MG63 (cell line): ENCODE measurements at regions not wholly inside any gene's neighbourhood (a gene's known extent, or its start where the extent isn't known, plus 50 kb on each side); places are given as distances from the start of the nearest gene placed in this dataset.

Source experiments
- DNase-seq: peaks from one replicate; pipeline ENCODE4 v3.0.0-alpha.2; 2020
- H3K27me3 ChIP-seq: fragments of 250-450 bp; sonication (Bioruptor Pico); 2 replicates; pipeline ENCODE4 v1.5.1; 2020; ENCODE audit warnings: mild to moderate bottlenecking, moderate library complexity
- H3K36me3 ChIP-seq: fragments of 250-450 bp; sonication (Bioruptor Pico); 2 replicates; pipeline ENCODE4 v1.5.1; 2020; ENCODE audit warnings: mild to moderate bottlenecking, moderate library complexity
- H3K4me3 ChIP-seq: fragments of 250-450 bp; sonication (Bioruptor Pico); 2 replicates; pipeline ENCODE4 v1.5.1; 2020; ENCODE audit warnings: mild to moderate bottlenecking, moderate library complexity
- H3K9me3 ChIP-seq: fragments of 250-450 bp; sonication (Bioruptor Pico); 2 replicates; pipeline ENCODE4 v1.5.1; 2020; ENCODE audit warnings: mild to moderate bottlenecking, moderate library complexity

DNA sequence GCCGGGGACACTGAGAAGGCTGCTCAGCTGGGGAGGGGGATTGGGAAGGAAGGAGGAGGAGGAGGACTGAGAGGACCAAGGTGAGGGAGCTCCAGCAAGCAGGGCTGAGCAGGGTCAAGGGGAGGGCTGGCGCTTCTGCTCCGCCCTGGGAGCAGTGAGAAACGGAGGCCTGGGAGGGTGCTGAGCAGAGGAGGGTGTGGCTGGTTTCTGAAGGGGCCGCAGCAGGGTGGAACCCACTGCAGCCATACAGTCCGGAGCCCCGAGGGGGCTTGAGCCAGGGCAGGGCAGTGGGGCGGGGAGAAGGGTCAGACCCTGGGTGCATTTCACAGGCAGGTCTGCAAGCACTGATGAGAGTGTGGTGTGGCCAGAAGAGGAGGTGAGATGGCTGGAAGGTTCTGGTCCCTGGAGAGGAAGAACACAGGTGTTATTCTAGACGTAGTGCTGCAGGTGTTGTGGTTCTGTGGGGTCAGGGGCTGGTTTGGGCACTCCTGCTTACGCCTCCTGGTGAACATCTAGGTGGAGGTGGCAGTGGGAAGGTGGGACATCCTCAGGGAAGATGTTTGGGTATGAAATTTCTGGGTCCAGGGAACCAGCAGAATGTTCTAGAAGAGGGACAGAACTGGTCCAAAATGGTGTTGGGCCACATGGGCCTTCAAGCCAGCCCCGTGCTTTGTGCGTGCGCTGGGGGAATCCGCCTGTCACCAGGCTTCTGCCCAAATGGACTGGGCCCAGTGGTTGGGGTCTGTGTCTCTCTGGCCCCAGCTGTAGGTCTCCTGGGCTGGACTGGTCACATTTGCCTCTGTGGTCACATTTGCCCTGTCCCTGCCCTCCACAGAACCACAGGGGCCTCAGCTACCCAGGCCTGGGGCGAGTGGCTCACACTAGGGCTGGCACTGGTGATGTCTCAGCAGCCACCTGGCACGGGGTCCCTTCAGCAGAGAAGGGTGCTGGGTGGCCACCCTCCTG is 714.7 kb downstream of the BRD1 start:
- Histone ChIP-seq H3K9me3 (no peaks in the 10 kb centered on the region), H3K27me3 (no peaks in the 10 kb centered on the region; the same call in 1 of the 2 replicates), H3K4me3 (no peak overlapping the region), H3K36me3 (no peaks in the 10 kb centered on the region)
- DNase-seq: no peak

DNA sequence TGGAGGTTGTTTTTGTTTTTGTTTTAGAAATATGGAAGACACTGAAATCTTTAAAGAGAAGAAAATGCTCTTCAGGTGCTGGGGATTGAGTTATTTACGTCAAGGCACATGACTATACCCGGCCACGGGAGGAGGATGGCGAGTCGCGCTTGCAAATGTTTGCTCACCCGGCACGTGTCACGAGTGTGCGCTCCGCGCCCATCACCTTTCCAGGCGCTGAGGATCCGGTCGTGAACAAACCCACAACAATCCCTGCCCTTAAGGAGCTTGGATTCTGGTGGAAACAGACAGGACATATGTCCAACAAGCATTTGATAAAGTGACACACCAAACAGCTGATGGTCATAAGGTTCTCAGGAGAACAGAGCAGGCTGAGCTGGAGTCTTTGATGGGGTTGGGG is 715.5 kb downstream of the BRD1 start:
- Histone ChIP-seq H3K9me3 (no peaks in the 10 kb centered on the region), H3K36me3 (no peaks in the 10 kb centered on the region), H3K4me3 (no peak overlapping the region), H3K27me3 (no peaks in the 10 kb centered on the region; the same call in 1 of the 2 replicates)
- no peak for DNase-seq

DNA sequence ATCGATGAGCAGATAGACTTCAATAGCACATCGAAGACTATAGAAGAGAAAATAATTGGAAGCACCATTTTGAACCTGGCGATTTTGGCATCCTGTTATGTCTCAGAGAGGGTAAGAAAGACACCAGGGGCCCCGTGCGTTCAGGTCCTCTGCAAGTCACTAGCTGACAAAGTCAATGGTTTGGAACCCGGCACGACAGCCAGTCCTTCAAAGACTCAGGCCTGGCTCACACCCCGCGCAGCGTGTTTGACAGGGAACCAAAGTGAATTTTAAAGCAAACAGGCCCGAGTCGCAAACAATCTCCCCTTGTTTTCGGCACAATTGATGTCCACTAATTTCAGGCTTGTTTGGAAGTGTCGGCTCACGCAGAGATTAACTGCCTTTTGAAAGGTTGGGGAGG is 716.6 kb downstream of the BRD1 start:
- H3K4me3 ChIP-seq: no peak overlapping the region
- no peaks in the 10 kb centered on the region; the same call in 1 of the 2 replicates for H3K27me3 ChIP-seq
- DNase-seq: no peak
- no peaks in the 10 kb centered on the region for H3K9me3 ChIP-seq
- no peaks in the 10 kb centered on the region for H3K36me3 ChIP-seq

DNA sequence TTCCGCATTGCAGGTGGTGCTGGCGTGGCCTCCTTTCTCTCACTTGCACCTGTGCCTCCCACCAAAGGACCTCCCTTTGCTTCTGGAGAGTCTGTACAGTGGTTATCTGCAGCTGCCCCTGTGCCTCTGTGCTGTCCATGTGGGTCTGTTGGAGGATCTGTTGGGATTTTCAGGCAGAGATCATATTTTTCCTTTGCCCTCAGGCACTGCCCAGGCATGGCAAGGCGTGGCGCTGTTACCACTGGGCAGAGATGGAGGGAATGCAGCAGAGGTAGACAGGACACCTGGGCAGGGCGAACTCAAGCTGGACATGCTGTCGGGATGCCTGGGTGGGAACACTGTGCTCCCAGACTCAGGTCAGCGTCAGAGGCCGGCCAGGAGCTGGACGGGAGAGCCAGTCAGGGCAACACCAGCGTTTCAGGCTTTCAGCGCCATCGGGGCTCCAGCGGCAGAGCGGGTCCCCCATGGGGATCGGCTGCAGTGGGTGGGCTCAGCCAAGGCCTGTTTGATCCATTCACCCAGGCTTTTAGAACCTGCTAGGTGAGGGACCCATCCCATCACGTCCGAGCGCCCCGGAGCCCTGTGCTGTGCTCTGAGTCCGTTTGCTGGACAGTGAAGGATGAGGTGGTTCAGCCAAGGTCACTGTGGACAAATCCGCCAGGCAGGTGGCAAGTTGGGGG is 718.9 kb downstream of the BRD1 start:
- Histone ChIP-seq H3K4me3 (no peak overlapping the region), H3K27me3 (peaks cover 3% of the 10 kb centered on the region; the same call in 1 of the 2 replicates), H3K9me3 (no peaks in the 10 kb centered on the region), H3K36me3 (no peaks in the 10 kb centered on the region)
- no peak for DNase-seq

DNA sequence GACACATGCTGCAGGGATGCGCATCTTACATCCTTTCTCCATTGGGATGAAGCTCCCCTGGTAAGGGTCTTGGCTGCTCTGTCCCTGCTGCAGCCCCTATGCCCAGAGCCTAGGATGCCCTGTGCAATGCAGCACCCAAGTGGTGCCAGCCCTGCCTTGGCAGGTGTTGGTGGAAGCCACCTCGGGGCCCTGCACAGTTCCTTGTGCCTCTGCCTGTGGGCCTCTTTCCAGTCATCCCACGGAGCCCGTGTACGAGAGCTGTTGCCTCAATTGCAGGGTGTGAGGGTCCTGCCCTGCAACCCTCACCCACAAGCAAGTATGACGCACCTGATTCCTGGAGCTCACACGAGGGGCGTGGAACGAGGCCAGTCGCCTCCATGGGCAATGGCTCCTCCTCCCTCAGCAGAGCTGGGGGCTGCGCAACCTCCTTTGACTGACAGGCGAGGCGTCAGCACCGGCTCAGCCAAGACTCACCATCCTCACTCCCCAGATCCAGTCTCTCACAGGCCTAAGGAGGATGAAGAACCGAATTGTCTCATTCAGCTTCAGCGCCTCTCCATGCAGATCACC is 719.6 kb downstream of the BRD1 start:
- H3K36me3 ChIP-seq: no peaks in the 10 kb centered on the region
- H3K9me3 ChIP-seq: no peaks in the 10 kb centered on the region
- no peak for DNase-seq
- H3K27me3 ChIP-seq: peaks cover 3% of the 10 kb centered on the region; the same call in 1 of the 2 replicates
- no peak overlapping the region for H3K4me3 ChIP-seq

DNA sequence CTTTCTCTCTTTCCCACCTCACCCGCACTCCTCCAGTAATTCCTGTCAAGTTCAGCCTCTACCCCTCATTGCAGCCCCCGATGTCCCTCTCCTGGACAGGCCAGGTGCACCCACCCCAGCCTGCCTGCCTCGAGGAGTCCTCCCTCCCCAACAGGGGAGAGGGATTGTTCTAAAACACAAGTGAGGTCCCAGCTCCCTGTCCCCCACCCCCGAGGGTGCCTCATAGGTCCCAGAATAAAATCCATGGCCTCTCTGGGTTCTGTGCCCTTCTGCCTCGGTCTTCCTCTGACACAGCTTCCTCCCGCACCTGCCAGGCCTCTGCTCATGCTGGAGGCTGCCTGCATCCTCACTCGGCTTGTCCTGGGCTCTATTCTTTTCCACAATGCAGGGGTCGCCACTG is 720.1 kb downstream of the BRD1 start:
- Histone ChIP-seq H3K36me3 (no peaks in the 10 kb centered on the region), H3K9me3 (no peaks in the 10 kb centered on the region), H3K27me3 (peaks cover 3% of the 10 kb centered on the region; the same call in 1 of the 2 replicates), H3K4me3 (no peak overlapping the region)
- no peak for DNase-seq

DNA sequence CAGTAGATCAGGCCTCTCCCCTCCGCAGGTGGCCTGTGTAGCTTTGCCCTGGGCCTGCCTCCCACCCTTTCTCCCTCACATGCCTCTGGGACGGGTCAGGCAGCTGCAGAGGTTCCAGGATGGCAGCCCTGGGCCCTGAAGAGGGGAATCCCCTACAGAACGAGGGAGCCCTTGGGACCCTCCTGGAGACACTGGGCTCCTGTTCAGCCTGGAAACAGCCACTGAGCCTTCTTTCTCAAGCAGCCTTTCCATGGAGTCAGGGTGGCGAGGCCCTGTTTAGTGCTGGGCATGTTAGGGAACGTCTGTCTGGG is 720.9 kb downstream of the BRD1 start:
- Histone ChIP-seq H3K27me3 (peaks cover 3% of the 10 kb centered on the region; the same call in 1 of the 2 replicates), H3K9me3 (no peaks in the 10 kb centered on the region), H3K36me3 (no peaks in the 10 kb centered on the region), H3K4me3 (no peak overlapping the region)
- no peak for DNase-seq

DNA sequence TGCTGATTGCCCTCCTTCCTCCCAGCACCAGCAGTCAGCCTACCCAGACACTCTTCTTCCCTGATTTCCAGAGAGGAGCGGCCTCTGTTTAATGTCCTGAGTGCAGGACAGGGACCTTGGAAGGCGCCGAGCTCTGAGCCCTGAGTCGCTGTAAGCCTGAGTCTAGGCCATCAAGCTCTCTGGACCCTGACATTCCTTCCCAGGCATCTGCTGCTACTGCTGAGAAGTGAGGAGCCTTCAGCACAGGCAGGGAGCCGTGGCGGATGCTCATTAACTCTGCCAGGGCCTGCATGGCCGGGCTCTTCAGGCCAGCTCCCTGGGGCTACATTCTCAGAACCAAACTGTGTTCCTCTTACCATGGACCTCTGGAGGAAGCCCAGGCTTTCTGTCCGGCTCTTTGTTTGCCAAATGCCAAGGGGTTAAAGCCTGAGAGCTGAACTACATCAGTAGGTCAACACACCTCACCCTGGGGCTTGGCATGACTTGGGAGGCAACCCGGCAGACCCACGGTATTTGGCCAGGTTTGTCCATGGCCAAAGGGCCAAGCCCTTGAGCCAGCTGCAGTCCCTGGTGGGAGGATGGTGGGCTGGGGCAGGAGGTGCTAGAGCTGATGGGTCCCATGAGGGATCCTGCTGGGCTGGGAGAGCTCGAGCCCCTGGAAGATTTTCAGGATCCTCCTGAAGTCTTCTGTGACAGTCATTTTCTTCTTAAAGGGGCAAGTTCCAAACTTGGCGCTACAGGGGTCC is 721.4 kb downstream of the BRD1 start:
- DNase-seq: no peak
- H3K4me3 ChIP-seq: no peak overlapping the region
- H3K9me3 ChIP-seq: no peaks in the 10 kb centered on the region

DNA sequence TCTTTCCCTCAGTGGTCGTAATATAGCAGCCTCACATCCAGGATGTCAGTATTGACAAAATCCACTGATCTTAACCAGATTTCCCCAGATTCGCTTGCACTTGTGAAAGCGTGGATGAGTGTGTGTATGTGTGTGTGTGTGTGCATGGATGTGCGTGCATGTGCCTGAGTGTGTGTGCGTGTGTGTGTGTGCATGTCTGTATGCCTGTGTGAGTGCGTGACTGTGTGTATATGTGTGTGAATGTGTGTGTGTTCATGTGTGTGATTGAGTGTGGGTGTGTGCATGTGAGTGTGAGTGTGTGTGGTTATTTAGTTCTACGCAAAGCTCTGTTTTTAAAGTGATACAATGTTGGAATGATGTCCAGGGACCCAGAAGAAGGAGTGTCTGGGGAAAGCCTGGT is 723.2 kb downstream of the BRD1 start:
- Histone ChIP-seq H3K4me3 (no peak overlapping the region), H3K27me3 (0 out of 2 replicates have a peak, but pooled peaks cover 3% of the 10 kb centered on the region), H3K9me3 (no peaks in the 10 kb centered on the region), H3K36me3 (no peaks in the 10 kb centered on the region)
- DNase-seq: no peak

More for the DNA sequence above, 721.4 kb downstream of the BRD1 start:
- Histone ChIP-seq H3K36me3 (no peaks in the 10 kb centered on the region), H3K27me3 (0 out of 2 replicates have a peak, but pooled peaks cover 3% of the 10 kb centered on the region)

DNA sequence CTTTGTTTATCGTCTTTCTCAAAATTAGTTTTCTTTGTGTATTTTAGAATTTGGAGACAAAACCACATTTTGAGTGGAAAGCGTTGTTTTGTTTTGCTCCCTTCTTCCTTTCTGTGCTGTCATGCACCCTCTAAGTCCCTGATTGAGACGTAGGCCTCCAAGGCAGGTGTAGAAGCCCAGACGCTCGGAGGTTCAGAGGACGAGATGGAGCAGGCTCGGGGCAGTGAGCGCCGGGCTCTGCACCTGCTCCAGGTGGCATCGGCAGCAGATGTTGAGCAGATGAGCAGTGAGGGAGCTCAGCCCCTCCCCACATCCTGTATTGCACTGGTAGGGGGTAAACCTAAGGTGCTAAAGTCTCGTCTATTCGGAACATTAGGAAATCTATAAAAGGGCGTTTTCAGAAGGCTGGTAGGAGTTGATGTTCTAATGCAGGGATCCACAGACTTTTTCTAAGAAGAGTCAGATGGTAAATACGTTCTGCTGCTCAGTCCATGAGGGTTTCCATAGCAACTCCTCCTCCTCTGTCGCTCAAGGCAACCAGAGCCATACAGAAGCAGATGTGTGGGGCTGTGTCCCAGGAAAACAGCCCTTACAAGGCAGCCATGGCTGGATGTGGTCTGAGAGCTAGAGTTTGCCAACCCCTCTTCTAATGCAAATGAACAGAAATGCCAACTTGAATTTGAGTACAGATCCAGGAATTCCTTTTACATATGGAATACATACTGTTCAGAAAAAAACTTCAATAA is 724.2 kb downstream of the BRD1 start:
- Histone ChIP-seq H3K27me3 (0 out of 2 replicates have a peak, but pooled peaks cover 3% of the 10 kb centered on the region), H3K36me3 (no peaks in the 10 kb centered on the region), H3K9me3 (no peaks in the 10 kb centered on the region), H3K4me3 (no peak overlapping the region)
- DNase-seq: no peak

DNA sequence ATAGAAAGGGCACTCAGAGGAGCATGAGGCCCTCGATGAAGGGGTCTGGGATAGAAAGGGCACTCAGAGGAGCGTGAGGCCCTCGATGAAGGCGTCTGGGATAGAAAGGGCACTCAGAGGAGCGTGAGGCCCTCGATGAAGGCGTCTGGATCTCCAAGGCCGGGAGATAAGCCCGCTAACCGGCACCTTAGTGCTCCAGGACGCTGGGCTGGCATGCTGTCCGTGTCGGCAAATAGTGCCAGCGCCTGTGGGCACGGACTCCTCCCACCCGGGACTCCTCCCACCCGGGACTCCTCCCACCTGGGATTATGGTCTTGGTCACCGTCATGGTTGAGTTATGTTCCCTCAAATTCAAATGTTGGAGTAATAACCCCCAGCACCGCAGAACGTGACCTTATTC is 725.3 kb downstream of the BRD1 start:
- Histone ChIP-seq H3K4me3 (no peak overlapping the region), H3K9me3 (no peaks in the 10 kb centered on the region), H3K27me3 (0 out of 2 replicates have a peak, but pooled peaks cover 3% of the 10 kb centered on the region), H3K36me3 (no peaks in the 10 kb centered on the region)
- no peak for DNase-seq

DNA sequence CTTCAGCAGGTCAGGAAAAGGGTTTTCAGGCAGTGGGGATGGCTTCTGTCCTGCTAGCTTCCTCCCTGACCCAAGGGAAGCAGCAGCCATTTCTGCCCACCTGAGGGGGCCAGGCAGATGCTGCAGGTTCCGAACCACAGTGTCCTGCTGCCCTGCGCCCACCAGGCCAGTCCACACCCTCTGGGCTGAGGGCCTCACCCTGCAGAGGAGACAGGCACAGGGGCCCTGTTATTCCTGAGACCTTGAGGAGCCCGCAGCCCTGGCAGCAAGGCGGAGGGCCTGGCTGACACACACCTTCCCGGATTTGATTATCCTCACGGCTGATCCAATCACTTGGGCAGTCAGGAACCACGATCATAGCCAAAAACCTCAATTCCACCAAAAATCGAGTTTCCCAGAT is 725.8 kb downstream of the BRD1 start:
- no peak for DNase-seq
- H3K9me3 ChIP-seq: no peaks in the 10 kb centered on the region
- H3K36me3 ChIP-seq: no peaks in the 10 kb centered on the region
- no peak overlapping the region for H3K4me3 ChIP-seq
- H3K27me3 ChIP-seq: 0 out of 2 replicates have a peak, but pooled peaks cover 3% of the 10 kb centered on the region

DNA sequence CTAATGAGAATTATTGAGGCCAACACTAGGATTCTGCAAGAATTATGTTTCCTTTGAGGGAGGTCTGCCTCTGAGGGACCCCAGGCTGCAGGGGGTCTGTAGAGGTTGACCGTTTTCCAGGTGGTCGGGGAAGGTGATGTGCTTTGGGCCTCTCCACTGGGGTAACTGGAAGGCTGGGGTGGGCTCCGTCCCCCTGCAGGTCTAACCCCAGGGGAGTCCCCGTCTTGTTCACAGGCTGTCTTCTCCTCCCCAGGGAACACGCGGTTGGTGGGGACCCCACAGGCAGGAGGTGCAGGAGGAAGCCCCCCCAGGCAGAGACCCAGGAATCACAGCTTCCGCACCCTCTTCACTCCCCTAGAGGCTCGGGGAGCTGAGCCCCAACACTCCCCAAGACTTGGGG is 726.4 kb downstream of the BRD1 start:
- H3K27me3 ChIP-seq: 0 out of 2 replicates have a peak, but pooled peaks cover 3% of the 10 kb centered on the region
- H3K9me3 ChIP-seq: no peaks in the 10 kb centered on the region
- H3K4me3 ChIP-seq: no peak overlapping the region
- H3K36me3 ChIP-seq: no peaks in the 10 kb centered on the region
- no peak for DNase-seq

DNA sequence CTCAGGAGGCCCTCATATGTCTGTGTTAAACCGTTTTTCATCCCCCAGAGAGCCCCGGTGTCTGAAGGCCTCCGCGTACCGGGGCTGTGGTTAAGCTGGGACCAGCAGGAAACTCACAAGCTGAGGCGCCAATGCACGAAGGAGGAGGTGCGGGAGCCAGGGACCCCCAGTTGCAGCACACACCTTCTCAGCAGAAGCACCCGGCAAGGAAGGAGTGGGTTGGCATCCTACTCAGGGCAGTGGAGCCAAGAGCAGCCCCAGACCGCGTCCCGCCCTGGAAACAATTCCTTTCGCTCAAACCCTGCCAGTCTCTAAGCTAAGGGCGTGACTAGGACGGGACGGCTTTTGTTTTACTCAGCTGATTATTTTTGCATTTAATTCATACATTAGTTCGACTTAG is 726.9 kb downstream of the BRD1 start:
- no peak for DNase-seq
- 0 out of 2 replicates have a peak, but pooled peaks cover 3% of the 10 kb centered on the region for H3K27me3 ChIP-seq
- no peaks in the 10 kb centered on the region for H3K9me3 ChIP-seq
- no peaks in the 10 kb centered on the region for H3K36me3 ChIP-seq
- H3K4me3 ChIP-seq: no peak overlapping the region

DNA sequence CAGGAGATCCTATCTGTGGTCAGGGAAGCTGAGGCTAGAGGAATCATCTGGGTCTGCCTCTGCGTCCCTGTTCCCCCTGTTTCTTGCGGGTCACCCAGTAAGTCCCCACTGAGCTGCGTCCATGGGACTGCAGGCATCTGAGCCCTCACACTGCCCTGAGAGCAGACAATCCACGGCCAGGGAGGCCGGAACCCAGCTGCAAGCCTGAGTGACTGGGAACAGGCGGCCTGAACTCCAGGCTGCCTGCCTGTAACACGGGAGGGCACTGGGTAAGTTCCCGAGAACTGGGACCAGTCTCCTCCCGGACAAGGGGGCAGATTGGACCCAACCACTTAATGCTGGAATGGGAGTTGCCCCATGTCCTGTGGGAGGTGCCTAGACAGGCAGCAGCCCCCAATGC is 727.4 kb downstream of the BRD1 start:
- H3K27me3 ChIP-seq: 0 out of 2 replicates have a peak, but pooled peaks cover 1% of the 10 kb centered on the region
- H3K36me3 ChIP-seq: no peaks in the 10 kb centered on the region
- H3K9me3 ChIP-seq: no peaks in the 10 kb centered on the region
- DNase-seq: no peak
- no peak overlapping the region for H3K4me3 ChIP-seq
